ENCODE measurements at regions not wholly inside any gene's neighbourhood (a gene's known extent, or its start where the extent isn't known, plus 50 kb on each side); places are given as distances from the start of the nearest gene placed in this dataset.

- ATAC-seq (no peak), DNase-seq (ENCODE audit: low spot score) (no peak), FAIRE-seq (no peak)
- no TSS peak for BruUV-seq (replicated peaks)
- in situ Hi-C loops (cut with HindIII; ENCODE audit: extremely low pct_ligation_motif_present, low pct_unique_long_range_greater_than_20kb) (no loop called here), intact Hi-C loops (cut with micrococcal nuclease; ENCODE audit: unreplicated experiment) (no loop called here)
- H3K9me3 ChIP-seq (ENCODE audit: low read length): no peaks in the 10 kb centered on the region
- no peaks in the 10 kb centered on the region for H3K4me1 ChIP-seq (ENCODE audit: insufficient read depth, low read length)
- peaks cover 1 to 9% of the 10 kb centered on the region in 2 experiments; a peak in 4 of 5 replicates for H3K27me3 ChIP-seq (ENCODE audit: control insufficient read depth in 1 of 2, insufficient read depth in 2 of 2, low read length in 2 of 2)
- H2AFZ ChIP-seq (ENCODE audit: low read length): no peak overlapping the region
- no peak overlapping the region for H3K4me2 ChIP-seq (ENCODE audit: low read depth, low read length)
- H3K36me3 ChIP-seq (replicated peaks in 1 of 2; ENCODE audit: control insufficient read depth in 1 of 2, insufficient read depth in 2 of 2, low read length in 2 of 2): no peaks in the 10 kb centered on the region
- no peaks in the 10 kb centered on the region for H4K20me1 ChIP-seq (ENCODE audit: insufficient read depth, low read length)
- POLR2A ChIA-PET: no interaction called here
- H3K9ac ChIP-seq (ENCODE audit: insufficient read depth, low read depth, low read length): no peak overlapping the region
- CTCF ChIA-PET (ENCODE audit: low intra/inter-chr PET ratio, low total read pairs): no interaction called here
- no peak overlapping the region for H3K4me3 ChIP-seq (replicated peaks in 1 of 3; ENCODE audit: insufficient read depth in 1 of 3, low read depth in 2 of 3, low read length in 3 of 3)
- WGBS (ENCODE audit: low lambda C conversion rate): 34% methylated on average over 7 of the region's 7 CpGs
- TF ChIP-seq ZBTB42 (CRISPR knock-in tag; IDR thresholded peaks at IDR 0.05): no peak
- TF ChIP-seq ZNF761 (CRISPR knock-in tag; conservative IDR thresholded peaks at IDR 0.05): no peak
- TF ChIP-seq ZNF12 (CRISPR knock-in tag; IDR thresholded peaks at IDR 0.05): no peak
- TF ChIP-seq EHMT2 (IDR thresholded peaks at IDR 0.05; ENCODE audit: borderline replicate concordance, low read depth, low read length): no peak
- no peak for TF ChIP-seq RARA (CRISPR knock-in tag; IDR thresholded peaks at IDR 0.05)
- TF ChIP-seq SMARCE1 (IDR thresholded peaks at IDR 0.05; ENCODE audit: borderline replicate concordance): no peak
- no peak for TF ChIP-seq TFE3 (CRISPR knock-in tag; IDR thresholded peaks at IDR 0.05)
- TF ChIP-seq HDAC6 (IDR thresholded peaks at IDR 0.05; ENCODE audit: low read depth, low read length): no peak
- TF ChIP-seq ZNF335 (CRISPR knock-in tag; IDR thresholded peaks at IDR 0.05): no peak
- TF ChIP-seq HIVEP1 (CRISPR knock-in tag; IDR thresholded peaks at IDR 0.05): no peak
- TF ChIP-seq, protein P1, sequence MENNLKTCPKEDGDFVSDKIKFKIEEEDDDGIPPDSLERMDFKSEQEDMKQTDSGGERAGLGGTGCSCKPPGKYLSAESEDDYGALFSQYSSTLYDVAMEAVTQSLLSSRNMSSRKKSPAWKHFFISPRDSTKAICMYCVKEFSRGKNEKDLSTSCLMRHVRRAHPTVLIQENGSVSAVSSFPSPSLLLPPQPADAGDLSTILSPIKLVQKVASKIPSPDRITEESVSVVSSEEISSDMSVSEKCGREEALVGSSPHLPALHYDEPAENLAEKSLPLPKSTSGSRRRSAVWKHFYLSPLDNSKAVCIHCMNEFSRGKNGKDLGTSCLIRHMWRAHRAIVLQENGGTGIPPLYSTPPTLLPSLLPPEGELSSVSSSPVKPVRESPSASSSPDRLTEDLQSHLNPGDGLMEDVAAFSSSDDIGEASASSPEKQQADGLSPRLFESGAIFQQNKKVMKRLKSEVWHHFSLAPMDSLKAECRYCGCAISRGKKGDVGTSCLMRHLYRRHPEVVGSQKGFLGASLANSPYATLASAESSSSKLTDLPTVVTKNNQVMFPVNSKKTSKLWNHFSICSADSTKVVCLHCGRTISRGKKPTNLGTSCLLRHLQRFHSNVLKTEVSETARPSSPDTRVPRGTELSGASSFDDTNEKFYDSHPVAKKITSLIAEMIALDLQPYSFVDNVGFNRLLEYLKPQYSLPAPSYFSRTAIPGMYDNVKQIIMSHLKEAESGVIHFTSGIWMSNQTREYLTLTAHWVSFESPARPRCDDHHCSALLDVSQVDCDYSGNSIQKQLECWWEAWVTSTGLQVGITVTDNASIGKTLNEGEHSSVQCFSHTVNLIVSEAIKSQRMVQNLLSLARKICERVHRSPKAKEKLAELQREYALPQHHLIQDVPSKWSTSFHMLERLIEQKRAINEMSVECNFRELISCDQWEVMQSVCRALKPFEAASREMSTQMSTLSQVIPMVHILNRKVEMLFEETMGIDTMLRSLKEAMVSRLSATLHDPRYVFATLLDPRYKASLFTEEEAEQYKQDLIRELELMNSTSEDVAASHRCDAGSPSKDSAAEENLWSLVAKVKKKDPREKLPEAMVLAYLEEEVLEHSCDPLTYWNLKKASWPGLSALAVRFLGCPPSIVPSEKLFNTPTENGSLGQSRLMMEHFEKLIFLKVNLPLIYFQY (CRISPR knock-in tag; IDR thresholded peaks at IDR 0.05; ENCODE audit: borderline replicate concordance): no peak
- H3K79me2 ChIP-seq (ENCODE audit: insufficient read depth, low read length): no peaks in the 10 kb centered on the region
- no peak overlapping the region for H3K27ac ChIP-seq (ENCODE audit: extremely low read length, insufficient read depth, low read length)
Observed at GRCh38 chr14:57086271-57087162, 182.2 kb downstream of the EXOC5 start.

Data from HepG2 (cell line).